ENCODE measurements at regions not wholly inside any gene's neighbourhood (a gene's known extent, or its start where the extent isn't known, plus 50 kb on each side); places are given as distances from the start of the nearest gene placed in this dataset.

- TF ChIP-seq CTCF (conservative IDR thresholded peaks at IDR 0.05), result no peak
- Mint-ChIP-seq H3K27ac (no peak overlapping the region), H3K27me3 (ENCODE audit: low read depth) (no peaks in the 10 kb centered on the region), H3K36me3 (ENCODE audit: insufficient read depth in 1 of 3, low read depth in 3 of 3) (no peaks in the 10 kb centered on the region), H3K9me3 (no peaks in the 10 kb centered on the region), H3K4me1 (peaks cover 3 to 15% of the 10 kb centered on the region in 2 experiments; a peak in 3 of 4 replicates), H3K4me3 (no peak overlapping the region)
- Histone ChIP-seq H3K18ac (ENCODE audit: insufficient read length, low read depth, low read length) (no peak overlapping the region), H3K79me1 (ENCODE audit: insufficient read depth, low read depth, low read length, poor library complexity, severe bottlenecking) (no peaks in the 10 kb centered on the region), H2AK5ac (ENCODE audit: insufficient read length, low read length) (no peak overlapping the region), H3K4me1 (ENCODE audit: insufficient read depth, low read length) (no peaks in the 10 kb centered on the region), H2BK20ac (ENCODE audit: low read depth, low read length, poor library complexity, severe bottlenecking) (no peak overlapping the region), H3K23me2 (ENCODE audit: insufficient read length, low read depth, low read length, poor library complexity, severe bottlenecking) (no peaks in the 10 kb centered on the region), H3K9me3 (ENCODE audit: control insufficient read depth, low read depth, low read length) (no peaks in the 10 kb centered on the region), H3K4ac (ENCODE audit: low read depth, low read length) (no peak overlapping the region), H4K8ac (replicated peaks; ENCODE audit: insufficient read length, low read depth, low read length) (no peak overlapping the region), H2BK15ac (ENCODE audit: low read depth, low read length) (no peak overlapping the region), H3T11ph (ENCODE audit: low read length) (no peak overlapping the region), H2AFZ (ENCODE audit: low read length) (no peak overlapping the region), H4K91ac (ENCODE audit: insufficient read length, low read depth, low read length) (no peak overlapping the region), H2BK120ac (ENCODE audit: low read depth, low read length, poor library complexity, severe bottlenecking) (no peak overlapping the region), H4K20me1 (ENCODE audit: control insufficient read depth, insufficient read depth, insufficient read length) (no peaks in the 10 kb centered on the region), H3K23ac (ENCODE audit: insufficient read length, low read depth, low read length) (no peak overlapping the region), H3K14ac (ENCODE audit: insufficient read depth, low read length) (no peak overlapping the region), H3K9ac (ENCODE audit: extremely low read depth, insufficient read length, low read length) (no peak overlapping the region), H3K27ac (ENCODE audit: insufficient read length, low read depth, low read length) (no peak overlapping the region), H3K27me3 (ENCODE audit: insufficient read depth, low read length) (no peaks in the 10 kb centered on the region), H4K5ac (ENCODE audit: insufficient read length, low read depth, low read length) (no peak overlapping the region), H2BK12ac (ENCODE audit: insufficient read length, low read depth, low read length) (no peak overlapping the region), H3K79me2 (ENCODE audit: insufficient read depth, low read length) (no peaks in the 10 kb centered on the region), H3K56ac (ENCODE audit: insufficient read length, low read depth, low read length) (no peak overlapping the region), H3K4me2 (ENCODE audit: insufficient read depth, insufficient read length, low read length) (no peak overlapping the region), H2BK5ac (ENCODE audit: insufficient read length, low read length) (no peak overlapping the region)
- DNase-seq, result no peak
- no CpG with 5 or more reads among the region's 1 CpG for WGBS (ENCODE audit: extremely low coverage, insufficient read length, low lambda C conversion rate)
Measured at GRCh38 chr5:67652201-67652600, 455.6 kb upstream of the CD180 start.
